Heart right ventricle (tissue), 16 donors: ENCODE measurements at regions not wholly inside any gene's neighbourhood (a gene's known extent, or its start where the extent isn't known, plus 50 kb on each side); places are given as distances from the start of the nearest gene placed in this dataset.

Experiments used
- ATAC-seq, 8 donors: fragments of 200-7000 bp; cut with Tn5 transposase; one replicate each; pipeline ENCODE4 v1.9.1; 2020; ENCODE audit warnings: mild to moderate bottlenecking in 8 of 8, moderate library complexity in 8 of 8, moderate number of reproducible peaks in 1 of 8
- DNase-seq, 2 donors: peaks; one replicate each; pipeline ENCODE4 v3.0.0-alpha.2; 2020
- H3K27ac ChIP-seq, 10 donors: fragments of 200-600 bp; sonication (generic) in 2 of 10; one replicate each; pipeline versions ENCODE4 v1.5.0 to v1.8.0; 2020 to 2022; ENCODE audit warnings: mild to moderate bottlenecking in 3 of 10
- H3K27me3 ChIP-seq, 7 donors: fragments of 200-600 bp; one replicate each; pipeline ENCODE4 v1.8.0; 2021 to 2022; ENCODE audit warnings: mild to moderate bottlenecking in 2 of 7
- H3K36me3 ChIP-seq, 9 donors: fragments of 200-600 bp; sonication (generic) in 1 of 9; one replicate each; pipeline versions ENCODE4 v1.5.0 to v1.8.0; 2020 to 2022; ENCODE audit warnings: mild to moderate bottlenecking in 2 of 9
- H3K4me1 ChIP-seq, 9 donors: fragments of 200-600 bp; sonication (generic) in 1 of 9; one replicate each; pipeline versions ENCODE4 v1.5.0 to v1.8.0; 2020 to 2022; ENCODE audit warnings: mild to moderate bottlenecking in 4 of 9
- H3K4me3 ChIP-seq, 10 donors: fragments of 200-600 bp; sonication (generic) in 2 of 10; one replicate each; pipeline versions ENCODE4 v1.5.0 to v1.8.0; 2020 to 2022; ENCODE audit warnings: mild to moderate bottlenecking in 7 of 10, moderate library complexity in 2 of 10
- H3K9me3 ChIP-seq, 11 donors: fragments of 200-600 bp in 10 of 11; sonication (generic) in 2 of 11; one replicate each; pipeline versions ENCODE4 v1.5.0 to v1.8.0; 2013 to 2022; ENCODE audit warnings: mild to moderate bottlenecking in 2 of 11, control low read depth in 1 of 11, moderate library complexity in 1 of 11
- CTCF ChIP-seq, 9 donors: fragments of 200-600 bp; sonication (generic) in 2 of 9; IDR thresholded peaks; one replicate each; pipeline versions ENCODE4 v1.5.0 to v1.8.0; 2021 to 2022; ENCODE audit warnings: antibody characterized with exemption in 9 of 9, mild to moderate bottlenecking in 5 of 9, moderate library complexity in 1 of 9
- WGBS, 2 donors: extraction: QIAGEN DNeasy Blood & Tissue Kit; methylation state at CpG; one replicate each; pipeline ENCODE4 v1.1.7; 2013; ENCODE audit warnings: inconsistent platforms in 1 of 2; 5-methylcytosine and 5-hydroxymethylcytosine counted together
- intact Hi-C, 10 donors: fragments of 100-400 bp; cut with DNase I; formaldehyde crosslinking; loops; one replicate each; pipeline versions ENCODE4 v1.11.1 to v1.14.2; 2022
- donor health status: Arrhythmogenic right ventricular cardiomyopathy.
- donor health status: ischemic (EF 13 %, LVEDD 7.1; RV severe dilation, severe dysfunction).
- donor health status: healthy with polysubstance abuse.
- donor health status: DM: no; HTN: yes; CAD: no.
- donor health status: DM: no; HTN: no; CAD: no.
- donor health status: ischemic (EF 25% LVEDD 6.9; RV normal size, moderate dysfunction).
- donor health status: ischemic (EF 25% LVEDD 5.7; RV mildly dilated, moderate dysfunction).
- donor health status: healthy.
- donor health status: DM: yes; HTN: yes; CAD: no.
- donor health status: Ischemic cardiomyopathy.
- donor health status: ischemic (EF 35%, LVEDD 5.7; RV mildly dilated, moderate dysfunction).
- donor health status: nonischemic (EF 11% LVEDD 7.7; RV severe dilation, severe dysfunction).
- donor health status: DM: yes; HTN: yes; CAD: no.
- donor health status: PGD.
- donor health status: ischemic (EF 29% LVEDD 5.4; RV normal size, mild dysfunction).
- donor health status: nonischemic (EF 23%, LVEDD 6.1; RV moderate dilation, normal function).

- no peaks in the 10 kb centered on the region for H3K4me1 ChIP-seq
- H3K27me3 ChIP-seq: no peaks in the 10 kb centered on the region
- H3K9me3 ChIP-seq: no peaks in the 10 kb centered on the region
- H3K27ac ChIP-seq: no peak overlapping the region
- intact Hi-C loops: no loop called here
- H3K4me3 ChIP-seq: no peak overlapping the region
- no peaks in the 10 kb centered on the region for H3K36me3 ChIP-seq
- WGBS, 2 donors: 90 to 96% methylated on average over 9 of the region's 9 CpGs
- DNase-seq: no peak
- no peak for TF ChIP-seq CTCF (IDR thresholded peaks at IDR 0.05)
- no peak for ATAC-seq
Measured at GRCh38 chr4:156138781-156139280, 185.2 kb upstream of the CTSO start.

GRCh38 chr4:156137679-156138473 is 184.2 kb upstream of the CTSO start:
- no peaks in the 10 kb centered on the region for H3K9me3 ChIP-seq
- H3K27ac ChIP-seq: no peak overlapping the region
- TF ChIP-seq CTCF (IDR thresholded peaks at IDR 0.05): no peak
- no peaks in the 10 kb centered on the region for H3K36me3 ChIP-seq
- H3K4me1 ChIP-seq: no peaks in the 10 kb centered on the region
- WGBS, 2 donors: 65 to 67% methylated on average over 9 of the region's 9 CpGs
- ATAC-seq (no peak), DNase-seq (no peak)
- intact Hi-C loops: no loop called here
- H3K27me3 ChIP-seq: no peaks in the 10 kb centered on the region
- H3K4me3 ChIP-seq: no peak overlapping the region

- no peaks in the 10 kb centered on the region for H3K4me1 ChIP-seq
- no peak overlapping the region for H3K4me3 ChIP-seq
- no peaks in the 10 kb centered on the region for H3K9me3 ChIP-seq
- peaks cover 0 to 3% (median 0%) of the 10 kb centered on the region in 7 donors for H3K27me3 ChIP-seq
- TF ChIP-seq CTCF (IDR thresholded peaks at IDR 0.05): no peak
- WGBS, 2 donors: 79 to 81% methylated on average over 2 of the region's 2 CpGs
- no peak for ATAC-seq
- H3K36me3 ChIP-seq: no peaks in the 10 kb centered on the region
- intact Hi-C loops: no loop called here
- DNase-seq: no peak
- H3K27ac ChIP-seq: no peak overlapping the region
Measured at GRCh38 chr4:156132196-156132595, 178.5 kb upstream of the CTSO start.

GRCh38 chr4:156128616-156129015 is 174.9 kb upstream of the CTSO start:
- WGBS, 2 donors: 36 to 52% methylated on average over 1 of the region's 1 CpG
- Histone ChIP-seq H3K9me3 (peaks cover 0 to 28% (median 5%) of the 10 kb centered on the region in 11 donors), H3K4me1 (no peaks in the 10 kb centered on the region), H3K27me3 (peaks cover 0 to 3% (median 0%) of the 10 kb centered on the region in 7 donors), H3K27ac (no peak overlapping the region), H3K4me3 (no peak overlapping the region), H3K36me3 (no peaks in the 10 kb centered on the region)
- ATAC-seq (no peak), DNase-seq (no peak)
- intact Hi-C loops: no loop called here
- no peak for TF ChIP-seq CTCF (IDR thresholded peaks at IDR 0.05)
